ENCODE measurements at regions not wholly inside any gene's neighbourhood (a gene's known extent, or its start where the extent isn't known, plus 50 kb on each side); places are given as distances from the start of the nearest gene placed in this dataset.

DNA sequence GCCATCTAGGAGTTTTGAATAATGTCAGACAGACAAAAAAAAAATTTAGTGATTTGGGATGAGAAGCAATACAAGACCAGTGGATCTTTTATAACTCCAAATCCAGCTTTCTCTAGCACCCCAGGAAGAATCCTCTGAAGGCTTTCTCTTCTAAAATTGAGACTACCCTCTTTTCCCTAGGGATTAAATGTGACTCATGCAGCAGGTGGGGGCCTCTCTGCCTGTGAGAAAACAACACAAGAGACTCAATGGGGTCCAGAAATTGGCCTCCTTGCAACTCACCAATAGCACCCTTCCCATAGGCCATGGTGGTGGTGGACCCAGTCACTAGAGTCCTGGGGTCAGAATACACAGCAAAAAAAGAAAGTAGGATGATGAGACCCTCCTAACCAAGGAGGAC is 120.3 kb upstream of the ATP1A1 start:
- no peak for DNase-seq
- Histone ChIP-seq H3K4me3 (no peak overlapping the region), H3K9me3 (no peaks in the 10 kb centered on the region), H3K36me3 (no peaks in the 10 kb centered on the region), H3K27ac (no peak overlapping the region), H3K27me3 (no peaks in the 10 kb centered on the region), H3K4me1 (peaks cover 6 to 27% (median 16%) of the 10 kb centered on the region in 4 donors)
- no peak for TF ChIP-seq POLR2AphosphoS5 (IDR thresholded peaks at IDR 0.05)
- TF ChIP-seq EP300 (IDR thresholded peaks at IDR 0.05), result no peak
- TF ChIP-seq, protein P1, sequence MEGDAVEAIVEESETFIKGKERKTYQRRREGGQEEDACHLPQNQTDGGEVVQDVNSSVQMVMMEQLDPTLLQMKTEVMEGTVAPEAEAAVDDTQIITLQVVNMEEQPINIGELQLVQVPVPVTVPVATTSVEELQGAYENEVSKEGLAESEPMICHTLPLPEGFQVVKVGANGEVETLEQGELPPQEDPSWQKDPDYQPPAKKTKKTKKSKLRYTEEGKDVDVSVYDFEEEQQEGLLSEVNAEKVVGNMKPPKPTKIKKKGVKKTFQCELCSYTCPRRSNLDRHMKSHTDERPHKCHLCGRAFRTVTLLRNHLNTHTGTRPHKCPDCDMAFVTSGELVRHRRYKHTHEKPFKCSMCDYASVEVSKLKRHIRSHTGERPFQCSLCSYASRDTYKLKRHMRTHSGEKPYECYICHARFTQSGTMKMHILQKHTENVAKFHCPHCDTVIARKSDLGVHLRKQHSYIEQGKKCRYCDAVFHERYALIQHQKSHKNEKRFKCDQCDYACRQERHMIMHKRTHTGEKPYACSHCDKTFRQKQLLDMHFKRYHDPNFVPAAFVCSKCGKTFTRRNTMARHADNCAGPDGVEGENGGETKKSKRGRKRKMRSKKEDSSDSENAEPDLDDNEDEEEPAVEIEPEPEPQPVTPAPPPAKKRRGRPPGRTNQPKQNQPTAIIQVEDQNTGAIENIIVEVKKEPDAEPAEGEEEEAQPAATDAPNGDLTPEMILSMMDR (IDR thresholded peaks at IDR 0.05), result no peak
- TF ChIP-seq POLR2A (IDR thresholded peaks at IDR 0.05), result no peak
- intact Hi-C loops (cut with DNase I; ENCODE audit: low total_unique reads), result no loop called here

DNA sequence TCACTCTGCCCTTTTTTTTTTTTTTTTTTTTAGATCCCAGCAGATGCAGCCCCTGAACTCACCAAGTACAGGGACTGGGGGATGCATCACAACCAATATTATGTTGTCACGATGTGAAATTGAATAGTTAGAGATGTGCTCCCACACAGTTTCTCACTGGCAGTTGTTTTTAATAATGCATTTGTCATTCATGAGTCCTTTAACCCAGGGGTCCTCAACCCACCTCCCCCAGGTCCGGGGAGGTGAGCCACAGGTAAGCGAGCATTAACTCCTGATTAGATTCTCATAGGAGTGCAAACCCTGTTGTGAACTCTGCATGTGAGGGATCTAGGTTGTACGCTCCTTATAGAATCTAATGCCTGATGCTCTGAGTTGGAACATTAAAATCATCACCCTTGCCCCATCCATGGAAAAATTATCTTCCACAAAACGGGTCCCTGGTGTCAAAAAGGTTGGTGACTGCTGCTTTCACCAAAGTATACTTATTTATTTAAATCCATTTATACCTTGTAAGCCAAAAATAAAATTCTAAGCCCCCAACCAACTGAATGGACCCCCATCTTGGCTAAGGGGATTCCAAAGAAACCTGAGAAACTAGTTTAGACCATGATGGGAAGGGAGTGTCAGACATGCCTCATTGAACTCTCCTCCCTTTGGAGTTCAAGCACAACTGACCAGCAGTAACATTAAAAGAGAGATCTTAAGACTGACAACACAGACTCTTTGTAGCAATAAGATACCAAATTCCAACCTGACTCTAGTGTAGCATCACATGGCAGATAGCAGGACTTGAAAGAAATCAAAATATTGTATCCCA is 119.3 kb upstream of the ATP1A1 start:
- H3K27ac ChIP-seq, result no peak overlapping the region
- DNase-seq, result no peak
- no peaks in the 10 kb centered on the region for H3K27me3 ChIP-seq
- no peak for TF ChIP-seq POLR2AphosphoS5 (IDR thresholded peaks at IDR 0.05)
- TF ChIP-seq POLR2A (IDR thresholded peaks at IDR 0.05), result no peak
- TF ChIP-seq, protein P1 (IDR thresholded peaks at IDR 0.05), result no peak
- TF ChIP-seq EP300 (IDR thresholded peaks at IDR 0.05), result no peak
- H3K9me3 ChIP-seq, result no peaks in the 10 kb centered on the region
- WGBS, 5 donors, result 80 to 92% (median 88%) methylated on average over 5 of the region's 5 CpGs
- H3K4me1 ChIP-seq, result peaks cover 6 to 27% (median 16%) of the 10 kb centered on the region in 4 donors
- no peak overlapping the region for H3K4me3 ChIP-seq
- no peaks in the 10 kb centered on the region for H3K36me3 ChIP-seq
- intact Hi-C loops (cut with DNase I; ENCODE audit: low total_unique reads), result no loop called here

DNA sequence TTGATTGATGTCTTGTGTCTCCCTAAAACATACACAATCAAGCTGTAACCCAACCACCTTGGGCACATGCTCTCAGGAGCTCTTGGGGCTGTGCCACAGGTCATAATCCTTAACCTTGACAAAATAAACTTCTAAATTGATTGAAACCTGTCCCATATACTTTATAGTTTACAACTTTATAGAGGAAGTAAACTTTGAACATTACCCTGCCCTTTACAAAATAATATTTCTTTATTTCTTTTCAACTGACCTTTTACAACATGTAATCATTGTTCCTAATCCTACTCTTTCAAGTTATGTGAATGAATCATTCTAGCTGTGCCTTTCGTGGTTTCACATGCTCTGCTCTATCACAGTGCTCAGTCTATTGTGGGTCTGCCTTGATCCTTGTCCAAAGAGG is 118.3 kb upstream of the ATP1A1 start:
- H3K36me3 ChIP-seq, result no peaks in the 10 kb centered on the region
- no peaks in the 10 kb centered on the region for H3K9me3 ChIP-seq
- H3K27ac ChIP-seq, result peak overlapping the region in 1 of 5 donors; percentile 29
- 15 to 50% (median 25%) methylated on average over 1 of the region's 1 CpG for WGBS, 5 donors
- no peaks in the 10 kb centered on the region for H3K27me3 ChIP-seq
- H3K4me3 ChIP-seq, result no peak overlapping the region
- TF ChIP-seq, protein P1 (IDR thresholded peaks at IDR 0.05), result no peak
- TF ChIP-seq POLR2AphosphoS5 (IDR thresholded peaks at IDR 0.05) (no peak), POLR2A (IDR thresholded peaks at IDR 0.05) (no peak), EP300 (IDR thresholded peaks at IDR 0.05) (no peak)
- H3K4me1 ChIP-seq, result peaks cover 6 to 27% (median 18%) of the 10 kb centered on the region in 4 donors
- intact Hi-C loops (cut with DNase I; ENCODE audit: low total_unique reads), result no loop called here
- DNase-seq, result peak in 1 of 2 donors; percentile 20

DNA sequence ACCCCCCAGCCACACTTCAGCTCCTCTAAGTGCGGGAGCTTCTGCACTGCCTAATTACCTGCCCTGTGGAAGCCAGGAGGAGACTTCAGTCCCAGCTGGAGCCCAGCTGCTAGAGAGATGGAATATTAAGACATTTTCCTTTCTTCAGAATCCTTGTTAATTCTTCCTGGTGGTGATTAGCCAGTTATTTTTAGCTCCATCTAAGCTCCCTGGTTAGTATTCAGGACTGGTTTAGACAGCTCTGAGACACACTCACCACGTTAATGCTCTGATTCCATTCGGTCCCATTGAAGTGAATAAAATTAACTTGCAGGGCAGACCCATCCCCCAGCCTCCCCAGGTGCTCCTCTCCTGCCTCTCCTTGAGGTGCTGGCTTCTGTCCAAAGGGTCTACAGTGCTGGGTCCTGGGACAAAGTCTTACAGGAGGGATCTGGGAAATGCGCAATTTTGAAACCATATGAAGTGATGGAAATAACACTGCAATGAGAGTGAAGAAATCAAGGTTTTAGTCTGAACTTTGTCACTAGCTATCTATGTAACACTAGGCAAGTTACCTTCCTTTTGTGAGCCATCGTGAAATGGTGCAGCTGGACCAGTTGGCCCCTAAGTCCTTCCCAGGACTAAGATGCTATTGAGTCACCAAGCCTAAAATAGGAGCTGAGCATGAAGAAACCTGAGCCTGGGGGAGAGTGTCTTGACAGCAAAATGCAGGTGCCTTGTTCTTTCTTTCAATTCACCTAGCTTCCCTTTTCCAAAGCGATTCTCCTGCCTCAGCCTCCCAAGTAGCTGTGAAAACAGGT is 117.4 kb upstream of the ATP1A1 start:
- peak in 1 of 2 donors; percentile 16 for DNase-seq
- Histone ChIP-seq H3K4me1 (peaks cover 6 to 30% (median 20%) of the 10 kb centered on the region in 4 donors), H3K27me3 (no peaks in the 10 kb centered on the region), H3K9me3 (no peaks in the 10 kb centered on the region), H3K4me3 (no peak overlapping the region), H3K27ac (peak overlapping the region in 1 of 5 donors; percentile 29), H3K36me3 (no peaks in the 10 kb centered on the region)
- TF ChIP-seq POLR2AphosphoS5 (IDR thresholded peaks at IDR 0.05) (no peak), EP300 (IDR thresholded peaks at IDR 0.05) (no peak), POLR2A (IDR thresholded peaks at IDR 0.05) (no peak)
- TF ChIP-seq, protein P1 (IDR thresholded peaks at IDR 0.05), result no peak
- 56 to 65% (median 62%) methylated on average over 6 of the region's 6 CpGs for WGBS, 5 donors
- intact Hi-C loops (cut with DNase I; ENCODE audit: low total_unique reads), result no loop called here
